ENCODE measurements at regions not wholly inside any gene's neighbourhood (a gene's known extent, or its start where the extent isn't known, plus 50 kb on each side); places are given as distances from the start of the nearest gene placed in this dataset.

DNA sequence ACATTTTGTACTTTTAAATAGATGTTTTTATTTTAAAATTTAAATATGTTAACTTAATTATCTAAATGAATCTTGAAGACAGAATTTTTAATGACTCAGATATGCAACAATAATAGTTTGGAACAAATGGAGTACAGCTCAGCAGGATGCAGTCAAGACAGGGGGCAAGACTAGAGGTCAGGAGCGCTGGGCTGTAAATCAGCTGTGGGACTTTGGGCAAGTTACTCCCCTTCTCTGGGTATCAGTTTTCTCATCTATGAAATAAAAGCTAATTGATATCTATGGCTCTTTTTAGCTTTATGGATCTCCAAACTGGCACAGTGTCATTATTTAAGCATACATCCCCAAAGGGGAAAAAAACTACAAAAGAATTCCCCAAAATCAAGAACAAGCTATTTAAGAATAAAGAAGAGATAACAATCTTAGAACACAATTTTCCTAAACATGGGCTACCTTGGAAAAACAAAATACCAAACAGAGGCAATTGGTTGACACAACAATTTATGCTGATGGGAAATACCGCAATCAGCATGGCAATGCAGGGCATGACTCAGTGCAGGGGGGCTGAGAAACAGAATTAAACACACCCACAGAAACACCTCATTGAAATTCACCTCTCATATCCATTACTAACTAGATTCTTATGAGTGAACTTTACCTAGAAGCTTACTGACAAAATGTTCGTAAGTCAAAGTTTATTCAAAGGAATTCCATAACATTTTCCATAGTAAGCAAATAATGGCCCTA is 188.2 kb downstream of the SIM1 start:
- no peak for TF ChIP-seq POLR2A (IDR thresholded peaks at IDR 0.05)
- TF ChIP-seq, protein P1, sequence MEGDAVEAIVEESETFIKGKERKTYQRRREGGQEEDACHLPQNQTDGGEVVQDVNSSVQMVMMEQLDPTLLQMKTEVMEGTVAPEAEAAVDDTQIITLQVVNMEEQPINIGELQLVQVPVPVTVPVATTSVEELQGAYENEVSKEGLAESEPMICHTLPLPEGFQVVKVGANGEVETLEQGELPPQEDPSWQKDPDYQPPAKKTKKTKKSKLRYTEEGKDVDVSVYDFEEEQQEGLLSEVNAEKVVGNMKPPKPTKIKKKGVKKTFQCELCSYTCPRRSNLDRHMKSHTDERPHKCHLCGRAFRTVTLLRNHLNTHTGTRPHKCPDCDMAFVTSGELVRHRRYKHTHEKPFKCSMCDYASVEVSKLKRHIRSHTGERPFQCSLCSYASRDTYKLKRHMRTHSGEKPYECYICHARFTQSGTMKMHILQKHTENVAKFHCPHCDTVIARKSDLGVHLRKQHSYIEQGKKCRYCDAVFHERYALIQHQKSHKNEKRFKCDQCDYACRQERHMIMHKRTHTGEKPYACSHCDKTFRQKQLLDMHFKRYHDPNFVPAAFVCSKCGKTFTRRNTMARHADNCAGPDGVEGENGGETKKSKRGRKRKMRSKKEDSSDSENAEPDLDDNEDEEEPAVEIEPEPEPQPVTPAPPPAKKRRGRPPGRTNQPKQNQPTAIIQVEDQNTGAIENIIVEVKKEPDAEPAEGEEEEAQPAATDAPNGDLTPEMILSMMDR (IDR thresholded peaks at IDR 0.05): no peak
- TF ChIP-seq POLR2AphosphoS5 (IDR thresholded peaks at IDR 0.05): no peak
